Right ventricle myocardium superior (tissue), 1 donor: ENCODE measurements at regions not wholly inside any gene's neighbourhood (a gene's known extent, or its start where the extent isn't known, plus 50 kb on each side); places are given as distances from the start of the nearest gene placed in this dataset.
"Not testable (repeated sequence)": the region's sequence is repeated elsewhere in the genome, so short reads cannot be mapped to it uniquely, and the experiment has no call there.

Source experiments
- ATAC-seq: fragments of 200-7000 bp; cut with Tn5 transposase; one replicate; pipeline ENCODE4 v1.9.1; 2020; ENCODE audit warnings: mild to moderate bottlenecking; ENCODE audit not compliant: poor library complexity
- DNase-seq: peaks from one replicate; pipeline ENCODE4 v3.0.0-alpha.2; 2020
- intact Hi-C: fragments of 100-400 bp; cut with DNase I; formaldehyde crosslinking; loops from one replicate; pipeline ENCODE4 v1.11.2; 2022
- donor health status: DM: no; HTN: yes; CAD: no; lungs with severe emphysema.

DNA sequence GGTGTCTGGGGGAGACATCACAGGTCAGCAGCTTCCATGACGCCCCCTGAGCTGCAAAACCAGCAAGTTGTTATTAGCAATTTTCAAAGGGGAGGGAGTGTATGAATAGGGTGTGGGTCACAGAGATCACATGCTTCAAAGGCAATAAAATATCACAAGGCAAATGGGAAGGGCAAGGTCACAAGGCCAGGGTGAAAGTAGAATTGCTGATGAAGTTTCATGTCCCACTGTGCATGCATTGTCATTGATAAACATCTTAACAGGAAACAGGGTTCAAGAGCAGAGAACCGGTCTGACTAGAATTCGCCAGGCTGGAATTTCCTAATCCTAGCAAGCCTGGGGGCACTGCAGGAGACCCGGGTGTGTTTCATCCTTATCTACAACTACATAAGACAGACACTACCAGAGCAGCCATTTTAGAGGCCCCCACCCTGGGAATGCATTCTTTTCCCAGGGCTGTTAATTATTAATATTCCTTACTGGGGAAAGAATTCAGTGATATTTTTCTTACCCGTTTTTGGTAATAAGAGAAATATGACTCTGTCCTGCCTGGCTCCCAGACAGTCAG lies 494.2 kb upstream of the POM121L12 start:
- intact Hi-C loops, DNase-seq, ATAC-seq: not testable (repeated sequence)

- intact Hi-C loops = no loop called here
- ATAC-seq (no peak), DNase-seq (no peak)
These were observed 495.4 kb upstream of the POM121L12 start for GRCh38 chr7:52540041-52540440.

- intact Hi-C loops = no loop called here
- no peak for ATAC-seq
- no peak for DNase-seq
These were observed 496.0 kb upstream of the POM121L12 start for GRCh38 chr7:52539414-52539813.

- ATAC-seq (no peak), DNase-seq (no peak)
- intact Hi-C loops = no loop called here
These were observed 498.4 kb upstream of the POM121L12 start for GRCh38 chr7:52537051-52537450.

GRCh38 chr7:52525772-52526341 lies 509.6 kb upstream of the POM121L12 start:
- ATAC-seq (no peak), DNase-seq (no peak)
- intact Hi-C loops = no loop called here

GRCh38 chr7:52518869-52519268 lies 516.6 kb upstream of the POM121L12 start:
- DNase-seq (no peak), ATAC-seq (no peak)
- intact Hi-C loops = no loop called here

DNA sequence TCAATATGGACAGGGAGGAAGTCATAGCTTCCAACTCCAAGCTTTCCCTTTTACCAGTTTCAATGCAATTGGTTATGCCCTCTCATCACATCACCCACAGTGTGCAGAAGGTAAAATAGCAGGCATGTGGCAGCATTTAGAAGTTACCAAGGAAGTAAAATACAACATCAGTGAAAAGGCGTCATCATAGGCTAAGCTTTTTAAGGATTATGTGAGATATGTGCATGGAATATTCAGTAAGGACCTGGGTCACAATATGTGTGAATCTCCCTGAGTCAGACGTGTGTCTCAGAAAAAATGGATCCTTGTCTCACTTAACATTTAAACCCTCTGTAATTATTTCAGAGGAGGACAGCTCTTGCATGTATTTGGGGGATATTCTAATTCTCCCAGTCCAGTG lies 522.8 kb upstream of the POM121L12 start:
- DNase-seq (no peak), ATAC-seq (no peak)
- intact Hi-C loops = no loop called here

- ATAC-seq (no peak), DNase-seq (no peak)
- intact Hi-C loops = no loop called here
These were observed 527.7 kb upstream of the POM121L12 start for GRCh38 chr7:52507546-52508255.

GRCh38 chr7:52506325-52506724 lies 529.1 kb upstream of the POM121L12 start:
- no peak for ATAC-seq
- no peak for DNase-seq
- intact Hi-C loops = no loop called here

DNA sequence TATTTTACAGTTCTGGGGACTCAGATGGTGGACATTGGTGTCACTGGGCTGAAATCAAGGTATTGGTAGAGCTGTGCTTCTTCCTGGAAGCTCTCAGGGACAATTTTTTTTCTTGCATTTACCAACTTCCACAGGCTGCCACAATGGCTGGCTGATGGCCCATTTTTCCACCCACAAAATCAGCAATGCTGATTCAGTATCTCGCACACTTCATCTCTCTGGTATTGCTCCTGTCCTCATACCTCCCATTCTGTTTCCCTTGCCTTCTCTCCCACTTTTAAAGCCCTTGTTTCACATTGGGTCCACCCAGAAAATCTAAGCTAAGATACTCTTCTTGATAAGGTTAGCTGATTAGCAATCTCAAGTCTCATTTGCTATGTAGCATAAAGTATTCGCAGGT lies 530.9 kb upstream of the POM121L12 start:
- DNase-seq = no peak
- intact Hi-C loops = no loop called here
- no peak for ATAC-seq

DNA sequence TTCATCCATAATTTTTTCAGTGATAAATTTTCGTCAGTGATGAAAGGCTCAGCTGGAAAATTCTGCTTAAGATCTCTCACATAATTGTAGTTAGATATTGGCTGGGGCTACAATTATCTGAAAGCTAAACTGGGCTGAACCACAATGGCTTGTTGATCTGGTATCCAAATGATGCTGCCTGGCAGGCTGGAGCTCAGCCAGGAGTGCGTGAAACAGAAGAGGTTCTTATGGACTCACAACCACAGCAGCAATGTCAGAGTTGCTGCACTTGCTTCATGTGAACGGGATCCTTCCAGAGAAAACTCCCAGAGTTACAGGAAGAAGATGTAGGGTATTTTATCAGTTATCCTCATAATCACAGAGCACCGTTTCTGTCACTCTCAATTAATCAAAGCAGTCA lies 533.2 kb upstream of the POM121L12 start:
- no peak for ATAC-seq
- intact Hi-C loops = no loop called here
- no peak for DNase-seq

DNA sequence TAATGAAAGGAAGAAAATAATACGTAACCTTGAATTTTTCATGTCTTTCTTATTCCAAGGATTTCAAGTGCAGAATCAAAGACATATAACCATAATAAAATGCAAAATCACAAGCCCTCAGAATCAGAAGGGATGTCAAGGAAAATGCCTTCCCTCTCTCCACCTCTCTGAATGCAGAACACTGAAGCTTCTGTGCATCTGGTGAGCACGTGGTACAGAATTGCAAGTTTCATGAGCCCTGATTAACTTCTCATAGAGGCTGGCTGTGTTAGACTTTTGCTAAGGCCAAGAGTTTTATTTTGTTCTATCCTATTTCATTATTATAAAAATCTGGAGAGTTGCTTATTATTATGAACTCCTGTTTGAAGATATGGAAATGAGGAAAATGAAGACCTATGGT lies 533.7 kb upstream of the POM121L12 start:
- intact Hi-C loops = no loop called here
- ATAC-seq = no peak

DNA sequence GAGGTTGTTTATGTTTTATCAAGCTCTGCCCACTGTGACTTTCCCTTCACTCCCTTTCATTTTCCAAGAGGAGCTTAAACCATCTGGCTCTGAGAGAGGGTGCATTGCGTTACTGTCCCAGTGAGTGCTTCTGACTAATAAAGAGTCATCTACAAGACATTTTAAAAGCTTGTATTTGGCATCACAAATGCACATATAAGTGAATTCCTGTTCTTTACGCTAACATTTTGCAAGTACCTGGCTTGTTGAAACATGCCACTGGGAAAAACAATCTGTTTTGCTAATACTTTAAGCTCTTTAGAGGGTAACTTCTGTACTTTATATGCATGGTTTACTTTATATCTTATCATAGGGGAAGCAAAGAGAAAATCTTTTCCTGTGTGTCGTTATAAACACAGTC lies 534.6 kb upstream of the POM121L12 start:
- DNase-seq (no peak), ATAC-seq (no peak)
- intact Hi-C loops = no loop called here

More for the DNA sequence above, 533.7 kb upstream of the POM121L12 start:
- no peak for DNase-seq

DNA sequence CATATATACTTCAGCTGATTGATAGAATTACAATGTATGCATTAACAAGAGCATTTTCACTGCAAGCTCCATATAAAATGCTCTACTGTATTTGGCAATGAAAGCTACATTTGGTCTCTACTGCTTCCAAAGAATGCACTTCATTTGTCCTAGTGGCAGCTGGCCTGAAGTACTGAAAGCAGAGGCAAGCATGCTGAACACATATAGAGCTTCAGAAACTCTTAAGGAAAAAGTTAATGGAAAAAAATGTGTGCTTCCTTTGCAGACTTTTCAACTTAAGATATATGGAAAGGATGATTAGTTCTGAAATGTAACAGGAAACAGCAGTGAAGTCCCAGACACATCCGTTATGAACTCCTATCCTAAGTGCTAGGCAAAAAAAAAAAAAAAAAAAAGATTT lies 537.1 kb upstream of the POM121L12 start:
- no peak for DNase-seq
- ATAC-seq = no peak
- intact Hi-C loops = no loop called here

DNA sequence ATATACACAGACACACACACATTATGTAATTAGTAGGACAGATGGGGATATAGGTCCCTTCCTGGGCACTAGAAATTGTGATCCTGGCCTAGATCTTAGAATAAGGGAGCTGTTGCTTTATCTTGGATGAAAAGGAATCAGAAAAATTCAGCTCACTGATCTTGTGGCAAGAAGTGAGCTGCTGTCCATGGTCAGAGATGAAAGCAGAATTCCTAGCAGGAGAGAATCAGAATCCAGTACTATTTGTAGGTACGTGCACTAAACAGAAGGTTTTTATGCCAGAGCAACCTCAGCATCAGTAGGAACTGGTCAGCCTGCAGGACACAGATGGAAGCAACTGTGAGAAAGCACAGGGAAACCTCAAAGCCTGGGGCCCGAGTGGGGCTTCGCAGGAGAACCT lies 549.2 kb upstream of the POM121L12 start:
- intact Hi-C loops = no loop called here
- ATAC-seq (no peak), DNase-seq (no peak)

DNA sequence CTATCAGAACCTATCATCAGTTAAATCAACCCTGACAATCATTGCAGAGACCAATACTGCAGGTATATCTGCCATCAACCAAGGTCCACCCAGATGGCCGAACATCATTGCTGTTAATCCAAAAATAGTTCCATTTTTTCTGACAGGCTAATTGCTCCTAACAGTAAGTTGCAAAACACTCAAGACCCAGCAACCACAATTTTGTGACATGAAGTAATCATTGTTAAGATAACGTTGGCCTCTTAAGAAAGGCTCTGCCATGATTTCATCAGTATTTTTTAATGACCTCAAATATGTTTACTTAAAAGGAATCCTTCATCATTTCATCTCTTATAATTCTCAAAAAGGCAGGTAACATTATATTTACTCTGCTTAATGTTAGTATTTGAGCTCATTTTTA lies 553.4 kb upstream of the POM121L12 start:
- DNase-seq (no peak), ATAC-seq (no peak)
- intact Hi-C loops = no loop called here

DNA sequence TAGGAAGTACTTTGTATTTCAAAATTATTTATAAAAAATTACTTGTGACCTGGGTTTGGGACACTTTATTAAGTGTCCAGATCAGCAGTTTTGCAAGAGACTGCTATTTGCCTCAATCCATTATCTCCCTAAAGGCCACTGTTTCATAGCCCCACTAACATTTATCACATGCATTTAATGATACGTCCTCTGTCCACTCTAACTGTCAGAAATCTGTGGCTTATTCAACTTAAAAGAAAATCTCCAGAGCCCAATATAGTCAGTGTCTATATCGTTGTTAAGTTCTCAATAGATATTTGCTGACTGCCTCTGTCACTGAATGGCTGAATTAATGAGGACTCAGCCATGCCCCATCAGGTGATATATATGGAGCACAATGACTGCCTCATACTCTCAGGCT lies 553.9 kb upstream of the POM121L12 start:
- intact Hi-C loops = no loop called here
- no peak for DNase-seq

DNA sequence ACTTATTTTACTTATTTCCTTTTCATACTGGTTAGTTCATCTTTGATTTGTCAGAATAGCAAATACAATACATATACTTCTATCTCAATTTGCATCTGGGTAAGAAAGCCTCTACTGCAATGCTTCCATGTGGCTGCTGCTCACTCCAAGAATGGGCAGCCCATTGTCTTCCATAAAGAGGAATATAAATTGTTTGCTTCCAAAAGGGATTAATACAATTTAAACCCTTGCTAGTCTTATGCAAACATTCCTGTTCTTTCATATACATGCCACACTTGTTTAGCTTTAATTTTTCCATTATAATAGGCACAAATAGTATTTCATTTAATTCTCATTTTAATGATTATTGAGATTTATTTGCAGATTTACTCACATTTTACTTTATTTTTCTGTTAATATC lies 555.4 kb upstream of the POM121L12 start:
- ATAC-seq = no peak
- intact Hi-C loops = no loop called here
- no peak for DNase-seq

More for the DNA sequence above, 553.9 kb upstream of the POM121L12 start:
- ATAC-seq = no peak

GRCh38 chr7:52475001-52475582 lies 560.3 kb upstream of the POM121L12 start:
- ATAC-seq = no peak
- no peak for DNase-seq
- intact Hi-C loops = no loop called here

- ATAC-seq (no peak), DNase-seq (no peak)
- intact Hi-C loops = no loop called here
These were observed 561.7 kb upstream of the POM121L12 start for GRCh38 chr7:52473756-52474155.
